Caco-2 (cell line): ENCODE measurements at regions not wholly inside any gene's neighbourhood (a gene's known extent, or its start where the extent isn't known, plus 50 kb on each side); places are given as distances from the start of the nearest gene placed in this dataset.

Experiments
- BruUV-seq: library from RNA; stranded (reverse); fragments of 400-500 nt; replicated peaks from 2 replicates; lab custom pipeline; 2021; lab: Mats Ljungman, UMichigan
- CTCF ChIA-PET: fragments of 300-600 bp; sonication (Branson Sonifier 250); formaldehyde crosslinking; loops from one replicate; lab custom pipeline; 2022; ENCODE audit warnings: antibody characterized with exemption; lab: Charles Lee
- POLR2A ChIA-PET: fragments of 300-600 bp; sonication (Branson Sonifier 250); formaldehyde crosslinking; loops from one replicate; lab custom pipeline; 2022; ENCODE audit warnings: antibody characterized with exemption; lab: Charles Lee
- DNase-seq, 2 experiments: peaks; one replicate each; pipeline versions ENCODE4 v3.0.0 to v3.0.0-alpha.2; 2020 to 2022
- H3K27me3 ChIP-seq: replicated peaks from 2 replicates; pipeline ENCODE4 v1.6.0; 2011; ENCODE audit warnings: low read length; ENCODE audit not compliant: control insufficient read depth, insufficient read depth
- H3K36me3 ChIP-seq: 2 replicates; pipeline ENCODE4 v1.5.1; 2011; ENCODE audit warnings: low read length; ENCODE audit not compliant: control insufficient read depth, insufficient read depth
- H3K4me1 ChIP-seq: fragments of 250-450 bp; sonication (Bioruptor Pico); 2 replicates; pipeline ENCODE4 v1.5.1; 2020; ENCODE audit warnings: mild to moderate bottlenecking
- H3K4me3 ChIP-seq: 2 replicates; pipeline ENCODE4 v1.5.1; 2011; ENCODE audit warnings: low read depth, mild to moderate bottlenecking, control low read depth, low read length
- H3K9me3 ChIP-seq: fragments of 250-450 bp; sonication (Bioruptor Pico); 2 replicates; pipeline ENCODE4 v1.5.1; 2020; ENCODE audit warnings: mild to moderate bottlenecking, moderate library complexity
- H3K27ac Mint-ChIP-seq: one replicate; pipeline ENCODE4 v1.8.0; 2022; ENCODE audit warnings: mixed read lengths; ENCODE audit not compliant: unreplicated experiment
- H3K27me3 Mint-ChIP-seq: one replicate; pipeline ENCODE4 v1.8.0; 2022; ENCODE audit warnings: mixed read lengths; ENCODE audit not compliant: insufficient read depth, unreplicated experiment
- H3K36me3 Mint-ChIP-seq: one replicate; pipeline ENCODE4 v1.8.0; 2022; ENCODE audit warnings: mild to moderate bottlenecking, mixed read lengths; ENCODE audit not compliant: insufficient read depth, unreplicated experiment
- H3K4me1 Mint-ChIP-seq: one replicate; pipeline ENCODE4 v1.8.0; 2022; ENCODE audit warnings: low read depth, mixed read lengths; ENCODE audit not compliant: unreplicated experiment
- H3K4me3 Mint-ChIP-seq: one replicate; pipeline ENCODE4 v1.8.0; 2022; ENCODE audit warnings: mild to moderate bottlenecking, moderate library complexity, mixed read lengths; ENCODE audit not compliant: unreplicated experiment
- H3K9me3 Mint-ChIP-seq: one replicate; pipeline ENCODE4 v1.8.0; 2022; ENCODE audit warnings: mixed read lengths; ENCODE audit not compliant: unreplicated experiment
- CTCF ChIP-seq, 2 experiments: fragments of 200-600 bp in 1 of 2; IDR thresholded peaks; 1 replicate in 1 of 2; 2 replicates in 1 of 2; pipeline versions ENCODE4 v1.5.1 to v1.8.0; 2011 to 2022; ENCODE audit warnings: antibody characterized with exemption in 1 of 2, control low read depth in 1 of 2, inconsistent platforms in 1 of 2, low read depth in 1 of 2, low read length in 1 of 2, mild to moderate bottlenecking in 1 of 2, moderate library complexity in 1 of 2; ENCODE audit not compliant: insufficient read depth in 1 of 2, severe bottlenecking in 1 of 2, unreplicated experiment in 1 of 2
- intact Hi-C: fragments of 100-400 bp; cut with micrococcal nuclease; formaldehyde crosslinking; loops from one replicate; pipeline ENCODE4 v1.10.0; 2022; ENCODE audit not compliant: unreplicated experiment

- Mint-ChIP-seq H3K27ac (no peak overlapping the region), H3K4me3 (no peak overlapping the region), H3K9me3 (no peaks in the 10 kb centered on the region), H3K36me3 (no peaks in the 10 kb centered on the region), H3K27me3 (peaks cover 3% of the 10 kb centered on the region), H3K4me1 (peaks cover 13% of the 10 kb centered on the region)
- no peaks in the 10 kb centered on the region for H3K27me3 ChIP-seq
- no peak for TF ChIP-seq CTCF (IDR thresholded peaks at IDR 0.05; ENCODE audit: insufficient read depth in 1 of 2, low read depth in 1 of 2, low read length in 1 of 2, severe bottlenecking in 1 of 2, unreplicated experiment in 1 of 2)
- intact Hi-C loops: no loop called here
- no peak overlapping the region for H3K4me3 ChIP-seq
- no TSS peak for BruUV-seq
- H3K36me3 ChIP-seq: no peaks in the 10 kb centered on the region
- peaks cover 3% of the 10 kb centered on the region; the same call in 1 of the 2 replicates for H3K4me1 ChIP-seq
- ChIA-PET POLR2A (no interaction called here), CTCF (no interaction called here)
- no peak for DNase-seq
- H3K9me3 ChIP-seq: no peaks in the 10 kb centered on the region
These were observed 188.8 kb downstream of the NEBL start for GRCh38 chr10:20708305-20708704.

GRCh38 chr10:20707251-20707650, 189.9 kb downstream of the NEBL start:
- H3K4me3 ChIP-seq: no peak overlapping the region
- Mint-ChIP-seq H3K36me3 (no peaks in the 10 kb centered on the region), H3K9me3 (no peaks in the 10 kb centered on the region), H3K27me3 (peaks cover 3% of the 10 kb centered on the region), H3K4me1 (peaks cover 3% of the 10 kb centered on the region), H3K4me3 (no peak overlapping the region), H3K27ac (no peak overlapping the region)
- no peaks in the 10 kb centered on the region for H3K27me3 ChIP-seq
- CTCF ChIA-PET: no interaction called here
- intact Hi-C loops: no loop called here
- TF ChIP-seq CTCF (IDR thresholded peaks at IDR 0.05; ENCODE audit: insufficient read depth in 1 of 2, low read depth in 1 of 2, low read length in 1 of 2, severe bottlenecking in 1 of 2, unreplicated experiment in 1 of 2): no peak
- no peaks in the 10 kb centered on the region for H3K9me3 ChIP-seq
- BruUV-seq: no TSS peak
- no peak for DNase-seq
- no peaks in the 10 kb centered on the region for H3K36me3 ChIP-seq
- peaks cover 3% of the 10 kb centered on the region; the same call in 1 of the 2 replicates for H3K4me1 ChIP-seq
- POLR2A ChIA-PET: no interaction called here

- no peak overlapping the region for H3K4me3 Mint-ChIP-seq
- no peaks in the 10 kb centered on the region for H3K36me3 Mint-ChIP-seq
- TF ChIP-seq CTCF (IDR thresholded peaks at IDR 0.05; ENCODE audit: insufficient read depth in 1 of 2, low read depth in 1 of 2, low read length in 1 of 2, severe bottlenecking in 1 of 2, unreplicated experiment in 1 of 2): no peak
- no TSS peak for BruUV-seq
- H3K4me3 ChIP-seq: no peak overlapping the region
- H3K27me3 Mint-ChIP-seq: no peaks in the 10 kb centered on the region
- peaks cover 13% of the 10 kb centered on the region; the same call in 1 of the 2 replicates for H3K9me3 ChIP-seq
- no peaks in the 10 kb centered on the region for H3K4me1 Mint-ChIP-seq
- intact Hi-C loops: no loop called here
- no peaks in the 10 kb centered on the region for H3K27me3 ChIP-seq
- no peak overlapping the region for H3K27ac Mint-ChIP-seq
- H3K36me3 ChIP-seq: no peaks in the 10 kb centered on the region
- peaks cover 11% of the 10 kb centered on the region for H3K9me3 Mint-ChIP-seq
- H3K4me1 ChIP-seq: no peaks in the 10 kb centered on the region; the same call in 1 of the 2 replicates
- CTCF ChIA-PET: no interaction called here
- POLR2A ChIA-PET: no interaction called here
- no peak for DNase-seq
These were observed 198.3 kb downstream of the NEBL start for GRCh38 chr10:20698837-20699236.
